Erythroblast (primary cell): ENCODE measurements at regions not wholly inside any gene's neighbourhood (a gene's known extent, or its start where the extent isn't known, plus 50 kb on each side); places are given as distances from the start of the nearest gene placed in this dataset.

Experiments used
- GATA1 ChIP-seq: IDR thresholded peaks from 2 replicates; pipeline ENCODE4 v1.6.1; 2011; ENCODE audit warnings: low read depth, mild to moderate bottlenecking, control low read depth, low read length, moderate library complexity
- POLR2A ChIP-seq: IDR thresholded peaks from 2 replicates; pipeline ENCODE4 v1.6.1; 2011; ENCODE audit warnings: mild to moderate bottlenecking, low read length

- TF ChIP-seq GATA1 = no peak
- no peak for TF ChIP-seq POLR2A
Measured at GRCh38 chr7:83861876-83862275, 212.9 kb upstream of the SEMA3E start.
